HG02571 (cell line): ENCODE measurements at regions not wholly inside any gene's neighbourhood (a gene's known extent, or its start where the extent isn't known, plus 50 kb on each side); places are given as distances from the start of the nearest gene placed in this dataset.
"Not testable (repeated sequence)": the region's sequence is repeated elsewhere in the genome, so short reads cannot be mapped to it uniquely, and the experiment has no call there.

Experiments used
- ATAC-seq: cut with Tn5 transposase; IDR thresholded peaks from one replicate; pipeline ENCODE4 v1.9.1; 2021; ENCODE audit warnings: mild to moderate bottlenecking, moderate library complexity; ENCODE audit not compliant: unreplicated experiment

- ATAC-seq = no peak
Measured at GRCh38 chr9:94033383-94033782, 50.9 kb upstream of the PTPDC1 start.

- ATAC-seq = no peak
Measured at GRCh38 chr9:94031946-94032345, 52.3 kb upstream of the PTPDC1 start.

GRCh38 chr9:94031380-94031779 lies 52.9 kb upstream of the PTPDC1 start:
- ATAC-seq = no peak

- peak; percentile 98 for ATAC-seq
Measured at GRCh38 chr9:94030318-94031179, 53.7 kb upstream of the PTPDC1 start.

- ATAC-seq = no peak
Measured at GRCh38 chr9:94029932-94030317, 54.3 kb upstream of the PTPDC1 start.

- no peak for ATAC-seq
Measured at GRCh38 chr9:94026816-94027215, 57.4 kb upstream of the PTPDC1 start.

GRCh38 chr9:94022476-94022875 lies 61.8 kb upstream of the PTPDC1 start:
- not testable (repeated sequence) for ATAC-seq

GRCh38 chr9:94020836-94021235 lies 63.4 kb upstream of the PTPDC1 start:
- ATAC-seq = not testable (repeated sequence)

- no peak for ATAC-seq
Measured at GRCh38 chr9:94018628-94019027, 63.5 kb upstream of the BARX1 start.

GRCh38 chr9:94017939-94018531 lies 62.9 kb upstream of the BARX1 start:
- no peak for ATAC-seq

GRCh38 chr9:94016744-94017143 lies 61.6 kb upstream of the BARX1 start:
- no peak for ATAC-seq

GRCh38 chr9:94014920-94015319 lies 59.8 kb upstream of the BARX1 start:
- no peak for ATAC-seq

- no peak for ATAC-seq
Measured at GRCh38 chr9:94014066-94014654, 59.0 kb upstream of the BARX1 start.

GRCh38 chr9:94010980-94011533 lies 55.9 kb upstream of the BARX1 start:
- ATAC-seq = no peak

GRCh38 chr9:94005272-94005901 lies 50.2 kb upstream of the BARX1 start:
- no peak for ATAC-seq
